Right ventricle myocardium superior (tissue), 1 donor: ENCODE measurements at regions not wholly inside any gene's neighbourhood (a gene's known extent, or its start where the extent isn't known, plus 50 kb on each side); places are given as distances from the start of the nearest gene placed in this dataset.

ENCODE experiments used
- ATAC-seq: fragments of 200-7000 bp; cut with Tn5 transposase; one replicate; pipeline ENCODE4 v1.9.1; 2020; ENCODE audit warnings: mild to moderate bottlenecking; ENCODE audit not compliant: poor library complexity
- DNase-seq: peaks from one replicate; pipeline ENCODE4 v3.0.0-alpha.2; 2020
- intact Hi-C: fragments of 100-400 bp; cut with DNase I; formaldehyde crosslinking; loops from one replicate; pipeline ENCODE4 v1.11.2; 2022
- donor health status: DM: no; HTN: yes; CAD: no; lungs with severe emphysema.

DNA sequence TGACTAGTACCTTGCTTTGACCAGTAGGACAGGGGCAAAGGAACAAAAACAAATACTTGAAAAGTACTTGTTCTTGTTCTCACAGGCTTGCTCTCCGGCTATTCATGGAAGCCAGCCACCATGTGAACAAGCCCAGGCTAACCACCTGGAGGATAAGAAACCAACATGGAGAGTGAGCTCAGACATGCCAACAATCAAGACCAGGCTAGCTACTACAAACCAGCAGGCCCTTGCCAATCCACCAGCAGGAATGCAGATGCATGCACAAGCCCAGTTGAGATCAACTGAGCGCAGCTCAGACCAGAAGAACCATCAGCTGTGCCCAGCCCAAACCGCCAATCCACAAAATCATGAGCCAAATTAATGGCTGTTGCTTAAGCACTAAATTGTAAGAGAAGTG is 180.1 kb upstream of the ISX start:
- intact Hi-C loops, result no loop called here
- DNase-seq, result no peak
- ATAC-seq, result no peak

GRCh38 chr22:34886391-34886790 is 179.6 kb upstream of the ISX start:
- DNase-seq (no peak), ATAC-seq (no peak)
- intact Hi-C loops, result no loop called here

DNA sequence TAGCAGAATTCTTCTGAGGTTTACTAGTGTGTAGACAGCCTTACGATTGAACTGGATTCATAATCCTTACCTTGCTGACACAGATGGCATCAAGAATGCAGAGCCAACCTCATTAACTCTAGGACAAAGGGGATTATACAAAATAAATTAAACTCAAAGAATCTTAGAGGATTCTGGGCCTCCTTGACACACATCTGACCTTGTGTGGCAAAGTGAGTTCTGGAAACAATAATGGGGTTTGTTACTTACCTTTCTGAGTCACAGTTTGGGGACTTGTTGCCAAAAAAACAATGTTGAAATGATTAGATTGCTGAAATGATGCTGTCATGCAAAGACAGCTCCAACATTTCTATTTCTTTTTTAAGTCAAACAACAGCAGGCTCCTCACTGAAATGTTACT is 179.1 kb upstream of the ISX start:
- no peak for ATAC-seq
- DNase-seq, result no peak
- intact Hi-C loops, result no loop called here

DNA sequence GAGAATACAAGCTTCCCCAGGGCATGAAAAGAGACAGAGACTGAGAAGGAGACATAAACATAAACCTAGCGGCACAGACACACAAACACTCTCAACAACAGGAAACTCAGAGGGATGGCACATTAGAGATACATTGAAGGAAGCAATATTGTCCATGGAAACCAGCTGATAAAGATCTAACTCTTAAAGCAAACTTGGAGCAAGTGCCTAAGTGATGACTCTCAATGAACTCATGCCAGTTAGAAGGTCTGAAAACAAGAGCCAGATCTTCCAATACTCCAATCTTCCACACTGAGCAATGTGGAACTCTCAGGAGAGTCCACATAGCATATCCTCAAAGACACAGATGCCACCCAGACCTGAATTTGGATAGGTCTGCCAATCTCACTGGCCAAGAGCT is 168.8 kb upstream of the ISX start:
- ATAC-seq (no peak), DNase-seq (no peak)
- intact Hi-C loops, result no loop called here

- intact Hi-C loops, result no loop called here
Measured at GRCh38 chr22:34902335-34902734, 163.6 kb upstream of the ISX start.

GRCh38 chr22:34903416-34903815 is 162.5 kb upstream of the ISX start:
- DNase-seq (no peak), ATAC-seq (no peak)
- intact Hi-C loops, result no loop called here

More at GRCh38 chr22:34902335-34902734, 163.6 kb upstream of the ISX start:
- DNase-seq (no peak), ATAC-seq (no peak)

DNA sequence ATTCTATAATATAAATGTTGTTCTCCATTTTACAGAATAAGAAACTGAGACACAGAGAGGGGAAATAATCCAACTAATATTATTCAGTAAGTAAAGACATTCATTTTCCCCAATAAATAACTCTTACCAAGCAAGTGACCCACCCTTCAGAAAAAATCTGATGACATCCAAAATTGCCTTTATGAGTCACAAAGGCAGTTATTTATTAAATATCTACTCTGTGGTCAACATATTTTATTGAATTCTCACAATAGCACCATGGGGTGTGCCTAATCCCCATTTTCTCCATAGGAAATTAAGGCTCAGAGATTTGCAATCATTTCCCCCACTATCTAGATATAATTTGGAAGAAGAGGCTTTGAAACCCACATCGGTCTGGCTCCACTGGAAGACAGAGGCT is 161.5 kb upstream of the ISX start:
- intact Hi-C loops, result no loop called here
- DNase-seq (no peak), ATAC-seq (no peak)

- ATAC-seq (no peak), DNase-seq (no peak)
- intact Hi-C loops, result no loop called here
Measured at GRCh38 chr22:34913826-34914225, 152.1 kb upstream of the ISX start.

DNA sequence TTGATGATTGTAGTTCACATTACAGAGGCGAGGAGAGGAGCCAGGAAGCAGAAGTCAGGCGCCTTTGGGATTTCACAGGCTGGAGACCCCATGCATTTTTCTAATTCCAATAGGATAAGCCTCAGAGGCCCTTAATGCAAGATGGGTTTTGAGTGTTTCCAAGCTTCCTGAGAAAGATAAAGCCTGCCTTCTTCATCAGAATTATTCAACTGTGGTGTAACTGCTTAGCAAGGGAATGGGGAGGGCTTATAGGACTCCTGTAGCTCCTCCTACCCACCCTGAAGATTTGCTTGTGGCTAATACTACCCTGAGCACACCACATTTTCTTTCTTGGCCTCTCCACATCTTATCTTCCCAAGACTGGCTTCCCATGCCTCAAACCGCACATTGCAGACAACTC is 151.1 kb upstream of the ISX start:
- DNase-seq (no peak), ATAC-seq (no peak)
- intact Hi-C loops, result no loop called here

GRCh38 chr22:34917239-34917638 is 148.7 kb upstream of the ISX start:
- ATAC-seq (no peak), DNase-seq (no peak)
- intact Hi-C loops, result no loop called here

GRCh38 chr22:34931026-34931425 is 134.9 kb upstream of the ISX start:
- DNase-seq (no peak), ATAC-seq (no peak)
- intact Hi-C loops, result no loop called here

GRCh38 chr22:34934261-34934660 is 131.7 kb upstream of the ISX start:
- ATAC-seq, result no peak
- intact Hi-C loops, result no loop called here
- no peak for DNase-seq

GRCh38 chr22:34943830-34944229 is 122.1 kb upstream of the ISX start:
- DNase-seq, result no peak
- intact Hi-C loops, result no loop called here

GRCh38 chr22:34946339-34946985 is 119.5 kb upstream of the ISX start:
- intact Hi-C loops, result no loop called here
- ATAC-seq (no peak), DNase-seq (no peak)

More at GRCh38 chr22:34943830-34944229, 122.1 kb upstream of the ISX start:
- ATAC-seq, result no peak

GRCh38 chr22:34950489-34950888 is 115.5 kb upstream of the ISX start:
- intact Hi-C loops, result no loop called here
- ATAC-seq (no peak), DNase-seq (no peak)

- intact Hi-C loops, result no loop called here
- ATAC-seq, result no peak
- no peak for DNase-seq
Measured at GRCh38 chr22:34951212-34951611, 114.7 kb upstream of the ISX start.

GRCh38 chr22:34960005-34960404 is 106.0 kb upstream of the ISX start:
- DNase-seq, result no peak
- intact Hi-C loops, result no loop called here
- no peak for ATAC-seq

DNA sequence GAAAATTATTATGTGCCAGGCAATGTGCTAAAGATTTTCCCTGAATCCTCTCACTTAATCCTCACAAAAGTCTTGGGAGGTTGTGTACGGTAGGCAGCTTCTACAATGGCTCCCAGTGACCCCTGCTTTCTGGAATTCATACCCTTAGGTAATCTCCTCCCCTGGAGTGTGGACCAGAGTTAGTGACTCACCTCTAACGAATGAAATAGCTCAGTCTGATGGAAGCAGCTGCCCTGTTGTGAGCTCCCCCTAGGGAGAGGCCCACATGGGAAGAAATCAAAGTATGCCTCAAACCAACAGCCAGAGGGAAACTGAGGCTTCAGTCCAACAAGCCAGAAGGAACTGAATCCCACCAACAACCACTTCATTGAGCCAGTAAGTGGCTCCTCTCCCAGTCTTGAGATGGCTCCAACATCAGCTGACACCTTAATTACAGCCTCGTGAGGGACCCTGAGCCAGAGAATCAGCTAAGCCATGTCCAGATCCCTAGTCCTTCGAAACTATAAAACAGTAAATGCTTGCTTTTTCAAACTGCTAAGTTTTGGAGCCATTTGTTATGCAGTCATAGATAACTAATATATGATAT is 98.9 kb upstream of the ISX start:
- DNase-seq (no peak), ATAC-seq (no peak)
- intact Hi-C loops, result no loop called here

- ATAC-seq, result no peak
- intact Hi-C loops, result no loop called here
- DNase-seq, result no peak
Measured at GRCh38 chr22:34969001-34969790, 96.8 kb upstream of the ISX start.

GRCh38 chr22:34971456-34971855 is 94.5 kb upstream of the ISX start:
- DNase-seq (no peak), ATAC-seq (no peak)
- intact Hi-C loops, result no loop called here
